GM21381 (cell line): ENCODE measurements at regions not wholly inside any gene's neighbourhood (a gene's known extent, or its start where the extent isn't known, plus 50 kb on each side); places are given as distances from the start of the nearest gene placed in this dataset.
A peak's percentile ranks its signal among the peaks of the same experiment; 100 is the strongest.

Source experiments
- ATAC-seq: cut with Tn5 transposase; IDR thresholded peaks from one replicate; pipeline ENCODE4 v1.9.1; 2021; ENCODE audit warnings: mild to moderate bottlenecking, moderate library complexity; ENCODE audit not compliant: unreplicated experiment

DNA sequence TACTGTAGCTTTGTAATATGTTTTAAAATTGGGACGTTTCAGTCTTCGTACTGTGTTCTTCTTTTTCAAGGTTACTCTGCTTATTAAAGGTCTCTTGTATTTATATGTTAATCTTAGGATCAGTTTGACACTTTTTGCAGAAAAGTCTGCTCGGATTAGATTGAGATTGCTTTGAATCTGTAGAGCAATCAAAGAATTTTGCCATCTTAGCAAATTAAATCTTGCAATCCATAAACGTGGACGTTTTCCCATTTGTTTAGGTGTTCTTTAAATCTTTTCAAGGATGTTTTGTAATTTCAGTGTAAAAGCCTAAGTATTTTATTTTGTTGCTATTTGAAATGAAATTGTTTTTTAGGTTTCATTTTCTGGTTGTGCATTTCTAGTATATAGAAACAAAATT, 78.0 kb upstream of the GTSF1L start:
- no peak for ATAC-seq

DNA sequence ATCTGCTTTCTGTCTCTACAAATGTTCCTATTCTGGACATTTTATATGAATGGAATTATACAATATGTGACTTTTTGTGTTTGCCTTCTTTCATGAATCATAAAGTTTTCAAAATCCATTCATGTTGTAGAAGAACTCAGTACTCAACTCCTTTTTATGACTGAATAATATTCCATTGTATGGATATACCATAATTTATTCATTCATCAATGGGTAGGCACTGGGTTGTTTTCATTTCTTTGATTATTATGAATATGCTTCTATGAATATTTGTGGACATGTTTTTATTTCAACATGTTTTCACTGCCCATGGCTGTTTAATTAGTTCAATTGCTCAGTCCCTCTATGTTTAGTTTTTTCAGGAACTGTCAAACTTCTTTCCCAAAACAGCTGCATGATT, 76.5 kb upstream of the GTSF1L start:
- no peak for ATAC-seq

DNA sequence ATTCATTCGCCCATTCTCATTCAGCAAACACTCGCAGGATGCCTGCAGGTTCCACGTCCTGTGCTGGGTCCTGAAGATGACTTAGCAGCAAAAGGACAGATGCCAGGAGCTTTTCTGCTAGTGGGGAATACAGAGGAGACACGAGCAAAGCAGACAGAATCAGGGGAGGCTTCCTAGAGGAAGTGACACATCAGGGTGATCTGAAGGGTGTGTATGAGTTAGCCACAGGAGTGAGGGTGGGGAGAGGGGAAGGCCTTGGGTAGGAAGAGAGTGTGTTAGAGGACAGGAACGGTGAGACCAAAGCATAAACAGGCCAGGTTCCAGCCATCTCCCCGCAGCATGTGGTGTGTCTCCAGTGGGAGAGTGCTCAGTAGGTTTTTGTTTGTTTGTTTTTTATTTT, 73.4 kb upstream of the GTSF1L start:
- no peak for ATAC-seq

DNA sequence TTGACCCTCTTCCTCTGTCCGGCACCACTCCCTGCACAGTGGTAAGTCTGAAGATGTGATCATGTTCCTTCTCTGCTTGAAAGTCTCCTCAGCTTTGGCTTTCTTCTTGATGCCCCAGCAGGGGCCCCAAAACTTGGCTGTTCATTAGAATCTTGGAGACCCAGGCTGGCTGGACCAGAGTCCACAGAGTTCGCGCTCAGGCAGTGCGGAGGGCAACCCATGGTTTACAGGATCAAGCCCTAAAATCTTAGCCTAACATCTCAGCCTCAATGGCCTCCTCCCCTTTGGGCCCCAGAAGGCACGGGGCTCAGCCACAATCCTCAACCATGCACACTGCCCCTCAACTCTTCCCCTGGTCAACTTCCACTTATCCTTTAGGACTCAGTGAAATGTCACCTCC, 72.9 kb upstream of the GTSF1L start:
- no peak for ATAC-seq

DNA sequence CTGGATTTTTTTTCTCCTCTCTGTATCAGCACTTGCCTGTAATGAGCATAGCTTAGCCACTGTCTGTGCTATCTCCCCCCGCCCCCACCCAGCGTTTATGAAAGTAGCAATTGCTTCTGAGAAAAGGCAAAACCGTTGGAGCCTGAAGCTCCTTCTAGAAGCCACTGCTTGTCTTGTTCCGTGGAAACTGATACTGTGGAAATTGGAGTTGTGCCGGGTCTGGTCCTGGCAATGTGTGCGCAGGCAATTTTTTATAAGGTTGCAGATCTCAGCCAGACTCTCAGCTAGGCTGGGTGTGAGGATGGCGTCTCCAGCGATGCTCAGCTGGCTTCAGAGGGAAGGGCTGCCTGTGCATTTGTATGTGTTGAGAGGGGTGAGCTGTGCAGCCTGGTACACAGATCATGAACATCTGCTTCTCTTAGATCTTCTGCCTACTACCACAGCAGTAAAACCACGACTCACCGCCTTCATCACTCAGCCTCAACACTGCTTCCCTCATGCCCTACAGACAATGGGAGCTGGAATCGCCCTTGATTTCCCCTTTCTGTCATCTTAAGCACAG, 72.4 kb upstream of the GTSF1L start:
- ATAC-seq, result no peak

DNA sequence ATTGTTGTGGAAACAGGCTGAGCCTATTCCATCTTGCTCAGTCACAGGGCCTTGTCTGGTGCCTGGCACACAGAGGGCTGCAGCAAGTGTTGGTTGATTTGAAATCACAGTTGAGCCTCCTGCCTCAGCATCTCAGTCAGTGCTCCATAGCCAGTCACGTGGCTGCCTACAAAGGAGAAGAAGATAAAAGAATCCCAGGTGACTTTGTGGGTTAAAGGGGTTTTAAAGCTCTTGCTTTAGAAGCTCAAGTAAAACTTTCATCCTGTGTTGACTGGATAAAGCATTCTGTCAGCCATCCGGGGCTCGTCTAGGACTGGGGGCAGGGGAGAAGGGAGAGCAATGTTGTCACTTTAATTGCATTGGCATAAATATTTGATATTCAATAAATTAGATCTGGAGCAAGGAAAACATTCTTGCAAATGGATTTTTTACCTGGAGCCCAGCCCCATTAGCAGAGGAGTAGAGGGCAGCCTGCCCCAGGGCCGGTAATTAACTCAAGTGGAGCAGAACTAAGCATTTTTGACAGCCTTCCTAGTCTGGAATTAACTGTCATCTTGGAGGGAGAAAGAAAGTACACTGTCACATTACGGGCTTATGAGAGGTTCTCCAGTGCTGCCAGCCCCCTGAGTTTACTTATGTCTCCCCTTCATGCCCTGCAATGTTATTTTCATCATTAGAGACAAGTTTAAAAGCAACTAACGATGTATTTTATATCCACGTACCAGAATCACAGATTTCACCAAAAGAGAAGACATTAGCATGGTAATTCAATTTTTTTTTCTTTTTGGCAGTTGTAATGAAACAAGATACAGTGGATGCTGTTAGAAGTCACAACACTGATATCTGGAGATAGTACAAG, 71.7 kb upstream of the GTSF1L start:
- ATAC-seq, result no peak

DNA sequence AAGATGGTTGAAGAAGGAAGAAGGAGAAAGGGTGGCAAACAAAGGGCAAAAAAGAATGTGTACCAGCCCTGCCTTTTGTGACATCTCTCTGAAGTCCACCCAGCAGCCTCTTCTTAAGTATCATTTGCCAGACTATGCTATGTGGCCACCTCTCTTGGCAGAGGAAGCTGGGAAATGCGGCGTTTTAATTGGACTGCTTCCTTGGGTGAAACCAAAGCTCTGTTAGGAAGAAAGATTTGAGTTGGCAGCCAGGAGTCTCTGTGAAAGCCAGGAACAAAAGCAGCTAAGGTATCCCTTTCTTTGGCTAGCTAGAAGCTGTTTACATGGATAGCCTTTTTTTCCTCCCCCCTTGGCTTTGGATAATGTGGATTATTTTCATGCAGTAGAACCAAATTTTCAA, 67.5 kb upstream of the GTSF1L start:
- ATAC-seq, result no peak

DNA sequence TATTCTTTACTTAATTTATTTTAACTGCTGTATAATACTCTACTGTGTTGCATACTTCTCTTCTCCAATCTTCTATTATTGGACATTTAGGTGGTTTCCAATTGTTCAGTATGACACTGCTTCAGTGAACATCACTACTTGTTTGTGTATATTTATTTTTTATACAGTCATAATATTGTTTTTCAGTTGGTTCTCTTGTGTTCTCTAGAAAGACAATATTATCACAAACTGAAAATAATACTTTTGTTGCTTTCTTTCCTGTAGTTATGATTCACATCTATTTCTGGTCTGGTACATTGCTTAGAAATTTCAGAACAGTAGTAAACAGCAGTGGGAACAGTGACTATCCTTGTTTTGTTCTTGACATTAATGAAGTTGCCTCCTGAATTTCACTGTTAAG, 62.8 kb upstream of the GTSF1L start:
- ATAC-seq, result peak; percentile 48

DNA sequence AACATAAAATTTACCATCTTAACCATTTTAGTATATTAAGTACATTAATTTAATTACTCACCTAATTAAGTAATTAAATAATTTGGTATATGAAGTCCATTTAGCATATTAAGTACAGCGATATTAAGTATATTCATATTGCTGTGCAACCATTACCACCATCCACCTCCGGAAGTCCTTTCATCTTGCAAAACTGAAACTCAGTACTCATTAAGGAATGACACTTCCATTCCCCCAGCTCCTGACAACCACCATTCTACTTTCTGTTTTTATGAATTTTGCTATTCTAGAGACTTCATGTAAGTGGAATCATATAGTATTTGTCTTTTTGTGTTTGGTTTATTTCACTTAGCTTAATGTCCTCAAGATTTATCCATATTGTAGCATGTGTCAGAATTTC, 61.1 kb upstream of the GTSF1L start:
- peak; percentile 70 for ATAC-seq

DNA sequence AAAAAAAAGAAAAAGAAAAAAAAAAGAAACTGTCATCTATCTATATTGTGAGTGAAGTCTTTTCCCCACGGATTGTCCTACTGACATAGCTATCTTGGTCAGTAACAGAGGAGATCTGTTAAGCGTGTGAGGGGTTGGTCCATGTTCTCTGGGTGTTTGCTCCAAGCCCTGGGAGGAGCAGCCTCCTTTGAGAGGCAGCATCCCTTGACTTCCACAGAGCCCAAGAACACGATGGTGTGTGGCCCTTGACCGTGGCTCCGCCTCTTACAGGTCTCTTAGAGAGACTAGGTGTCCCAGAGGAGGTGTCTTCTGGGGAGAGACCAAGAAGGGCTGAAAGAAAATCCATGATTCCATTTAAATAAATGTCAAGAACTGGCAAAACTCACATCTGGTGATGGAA, 60.1 kb upstream of the GTSF1L start:
- ATAC-seq, result no peak

DNA sequence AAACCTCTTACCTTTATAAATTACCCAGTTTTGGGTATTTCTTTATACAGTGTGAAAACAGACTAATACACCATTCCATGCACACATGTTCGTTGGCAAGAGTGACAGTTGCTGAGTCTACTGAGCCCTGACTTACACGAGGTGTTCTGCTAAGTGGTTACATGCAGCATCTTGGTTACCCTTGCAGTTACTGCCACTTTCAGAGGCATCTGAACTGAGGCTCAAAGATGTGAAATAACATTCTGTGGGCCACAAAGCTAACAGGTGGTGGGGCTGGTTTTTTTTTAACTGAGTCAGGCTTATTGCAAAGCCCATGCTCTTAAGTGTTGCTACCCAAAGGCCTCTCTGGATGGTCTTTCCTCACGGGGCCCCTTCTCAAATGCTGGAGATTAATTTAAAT, 54.4 kb upstream of the GTSF1L start:
- no peak for ATAC-seq

DNA sequence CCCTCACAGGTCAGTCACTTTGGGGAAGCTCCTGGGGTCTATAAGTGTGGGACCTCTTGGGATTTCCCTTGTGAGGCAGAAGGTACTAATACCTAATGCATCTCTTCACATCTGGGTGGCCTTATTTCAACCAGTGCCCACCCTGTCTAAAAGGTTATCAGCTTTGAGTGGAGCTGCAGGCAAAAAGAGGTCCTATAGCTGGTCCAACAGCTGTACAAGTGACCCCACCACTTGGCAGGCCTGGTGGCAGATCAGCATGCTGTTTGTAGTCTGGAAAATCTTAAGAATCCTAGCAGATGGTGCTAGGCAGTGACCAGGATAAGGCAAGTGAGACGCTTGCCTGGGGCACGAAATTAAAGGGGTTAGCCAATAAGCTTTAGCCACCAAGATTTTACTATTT, 51.6 kb upstream of the GTSF1L start:
- no peak for ATAC-seq

DNA sequence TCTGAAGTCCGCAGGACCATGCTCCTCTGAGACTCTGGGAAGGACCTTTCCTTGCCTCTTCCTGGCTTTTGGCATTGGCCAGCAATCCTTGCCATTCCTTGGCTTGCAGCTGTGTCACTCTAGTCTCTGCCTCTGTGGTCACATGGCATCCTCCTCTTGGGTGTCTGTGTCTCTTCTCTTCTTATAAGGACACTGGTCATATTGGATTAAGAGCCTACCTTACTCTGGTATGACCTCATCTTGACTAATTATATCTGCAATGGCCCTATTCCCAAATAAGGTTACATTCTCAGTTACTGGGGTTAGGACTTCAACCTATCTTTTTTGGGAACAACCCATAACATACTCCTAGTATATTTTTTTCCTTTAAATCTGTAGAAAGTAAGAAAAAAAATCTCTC, 49.9 kb upstream of the GTSF1L start:
- ATAC-seq, result no peak
